NCI-H69 (cell line): ENCODE measurements at regions not wholly inside any gene's neighbourhood (a gene's known extent, or its start where the extent isn't known, plus 50 kb on each side); places are given as distances from the start of the nearest gene placed in this dataset.
"Not testable (repeated sequence)": the region's sequence is repeated elsewhere in the genome, so short reads cannot be mapped to it uniquely, and the experiment has no call there.

Experiments
- DNase-seq: peaks from one replicate; lab custom pipeline; 2025; lab: John Stamatoyannopoulos, UW

DNA sequence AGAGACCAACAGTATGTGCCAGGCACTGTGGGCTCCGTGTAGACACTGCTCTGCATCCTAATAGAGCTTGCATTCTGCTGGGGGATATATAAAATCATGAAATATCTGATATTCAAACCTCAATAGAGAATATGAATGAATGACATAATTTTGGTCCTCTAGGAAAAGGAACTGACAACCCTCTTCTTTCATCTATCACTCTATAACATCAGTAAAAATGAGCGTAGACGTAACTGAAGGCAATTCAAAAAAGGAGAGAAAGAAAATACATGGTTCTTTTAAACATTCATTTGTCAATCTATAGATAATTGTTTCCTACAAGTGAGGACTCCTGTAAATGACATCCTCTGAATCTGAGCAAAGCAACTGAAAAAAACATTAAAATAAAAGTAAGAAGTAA lies 607.4 kb upstream of the LRRN3 start:
- DNase-seq: no peak

DNA sequence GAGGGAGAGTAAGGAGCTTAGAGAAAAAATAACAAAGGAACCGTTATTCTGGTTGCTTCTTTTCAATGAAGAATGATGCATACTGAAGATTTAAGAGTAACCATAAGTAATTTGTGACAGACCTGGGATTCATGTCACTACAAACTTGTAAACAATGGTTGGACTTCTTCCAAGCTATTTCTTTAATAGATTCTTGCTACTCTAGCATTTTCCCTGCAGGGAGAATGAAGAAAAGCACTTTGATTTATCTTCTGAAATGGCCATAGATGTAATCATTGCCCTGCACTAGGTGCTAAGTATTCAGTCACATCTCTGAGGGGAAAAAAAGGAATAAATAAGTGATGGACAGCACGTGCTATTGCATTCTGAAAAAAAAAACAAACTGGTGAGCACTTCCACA lies 606.6 kb upstream of the LRRN3 start:
- peak; percentile 11 for DNase-seq

DNA sequence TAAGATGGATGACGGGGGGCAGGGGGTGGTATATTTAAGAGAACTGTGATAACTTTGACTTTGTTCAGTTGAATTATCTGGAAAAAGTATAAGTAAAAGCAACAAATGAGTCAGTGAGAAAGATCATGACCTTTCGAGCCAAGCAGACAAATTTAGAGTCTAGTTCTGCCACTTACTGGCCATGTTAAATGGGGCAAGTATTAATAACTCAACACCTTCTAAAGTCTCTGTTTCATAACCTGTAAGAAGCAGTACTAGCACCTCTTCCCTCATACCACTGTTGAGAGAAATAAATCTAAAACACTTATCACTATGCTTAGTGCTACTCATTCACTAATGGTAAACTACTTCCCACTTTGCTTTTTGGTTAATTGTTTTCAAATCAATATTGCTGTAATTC lies 604.4 kb upstream of the LRRN3 start:
- DNase-seq: no peak

DNA sequence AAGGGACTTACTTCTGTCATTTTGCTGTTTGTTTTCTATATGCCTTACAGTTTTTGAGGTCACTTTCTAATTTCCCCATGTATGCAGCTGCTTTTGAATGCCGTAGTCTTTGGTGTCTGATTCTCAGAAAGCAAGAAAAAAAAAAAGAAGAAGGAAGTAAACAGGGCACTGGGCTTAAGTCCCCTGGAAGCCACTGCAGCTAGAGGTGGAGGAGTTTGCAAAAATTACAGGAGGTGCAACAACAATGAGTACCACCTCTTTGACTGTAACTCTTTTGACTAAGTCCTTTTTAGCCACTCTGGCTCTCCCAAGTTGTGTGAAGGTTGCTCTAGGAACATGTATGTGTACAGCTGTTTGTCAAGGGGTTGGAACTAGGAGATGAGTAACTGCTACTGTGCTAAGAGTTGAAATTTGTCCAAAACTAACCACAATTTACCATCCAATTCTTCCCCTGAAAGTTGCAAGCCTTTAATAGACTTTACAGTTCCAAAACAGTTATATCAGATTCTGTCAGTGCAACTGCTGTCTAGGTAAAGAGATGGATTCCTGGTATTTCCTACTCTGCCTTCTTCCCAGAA lies 588.0 kb upstream of the LRRN3 start:
- DNase-seq: no peak

DNA sequence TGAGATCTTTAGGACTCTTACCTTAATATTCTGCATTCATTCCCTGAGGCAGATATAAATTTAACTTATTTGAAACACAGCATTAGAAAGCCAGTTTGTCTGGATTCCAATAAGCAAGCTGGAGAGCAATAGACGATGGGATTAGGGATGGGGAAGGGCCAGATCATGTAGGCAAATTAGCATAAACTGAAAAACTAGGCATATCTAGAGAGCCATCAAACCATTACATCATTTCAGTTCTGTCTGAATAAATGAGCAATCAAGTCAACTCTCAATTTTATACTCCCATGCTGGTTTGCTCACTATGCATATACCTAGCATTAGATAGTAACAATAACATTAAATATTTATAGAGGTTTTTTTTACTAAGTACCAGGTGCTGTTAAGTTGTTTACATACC lies 583.6 kb upstream of the LRRN3 start:
- peak; percentile 28 for DNase-seq

DNA sequence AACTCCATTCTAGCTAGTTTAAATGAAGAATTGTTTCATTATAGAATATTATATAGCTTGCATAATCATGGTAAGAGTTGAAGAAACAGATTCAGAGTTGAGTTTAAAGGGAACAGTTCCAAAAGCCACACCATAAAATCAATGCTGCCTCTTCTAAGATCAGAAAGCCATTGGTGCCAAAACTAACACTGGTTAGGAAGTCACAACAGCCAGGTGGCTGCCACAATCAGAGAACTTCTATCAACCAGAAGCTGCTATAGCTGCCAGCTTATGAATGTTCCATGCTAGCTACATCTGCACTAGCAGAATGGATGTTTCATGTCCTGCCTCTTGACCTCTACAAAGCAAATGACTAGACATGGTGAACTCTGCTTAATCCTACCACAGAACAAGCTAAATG lies 583.1 kb upstream of the LRRN3 start:
- DNase-seq: peak; percentile 51

DNA sequence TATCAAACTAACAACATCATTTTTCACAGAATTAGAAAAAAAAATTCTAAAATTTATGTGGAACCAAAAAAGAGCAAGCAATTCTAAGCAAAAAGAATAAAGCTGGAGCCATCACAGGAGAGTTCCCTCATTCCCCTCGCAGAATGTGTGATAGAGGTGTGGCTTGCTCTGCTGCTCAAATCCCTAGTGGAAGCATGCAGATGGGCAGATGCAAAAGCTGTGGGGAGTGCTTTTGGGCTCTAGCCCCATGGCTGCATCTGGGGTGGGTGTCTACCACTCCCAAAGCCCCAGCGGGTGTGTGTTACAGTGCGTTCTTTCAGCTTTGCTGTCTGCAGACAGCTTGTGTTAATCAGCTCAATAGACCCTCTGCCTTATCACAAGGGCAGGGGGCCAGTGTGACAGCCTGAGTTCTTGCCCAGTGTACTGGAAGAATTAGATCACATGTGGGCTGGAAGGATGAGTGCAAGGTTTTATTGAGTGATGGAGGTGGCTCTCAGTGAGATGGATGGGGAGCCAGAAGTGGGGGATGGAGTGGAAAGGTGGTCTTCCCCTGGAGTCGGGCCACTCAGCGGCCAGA lies 575.9 kb upstream of the LRRN3 start:
- DNase-seq: peak; percentile 72

DNA sequence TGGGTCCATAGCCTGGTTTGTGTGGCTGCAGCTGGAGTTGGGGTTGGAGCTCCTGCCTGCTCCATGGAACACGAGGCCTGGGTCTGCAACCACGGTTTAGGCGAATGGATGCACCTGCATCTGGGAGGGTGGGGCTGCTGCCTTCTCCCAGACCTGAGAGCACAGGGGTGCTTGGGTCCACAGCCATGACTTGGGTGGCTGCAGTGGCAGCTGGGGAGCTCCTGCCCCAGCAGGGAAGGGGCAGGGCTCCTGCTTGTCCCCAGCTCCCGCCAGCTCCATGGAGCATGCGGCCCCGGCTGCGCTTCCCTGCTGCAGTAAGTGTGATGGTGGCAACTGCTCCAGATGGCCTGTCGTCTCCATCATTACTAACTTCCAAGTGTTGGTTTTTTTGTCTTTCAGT lies 571.1 kb upstream of the LRRN3 start:
- no peak for DNase-seq

DNA sequence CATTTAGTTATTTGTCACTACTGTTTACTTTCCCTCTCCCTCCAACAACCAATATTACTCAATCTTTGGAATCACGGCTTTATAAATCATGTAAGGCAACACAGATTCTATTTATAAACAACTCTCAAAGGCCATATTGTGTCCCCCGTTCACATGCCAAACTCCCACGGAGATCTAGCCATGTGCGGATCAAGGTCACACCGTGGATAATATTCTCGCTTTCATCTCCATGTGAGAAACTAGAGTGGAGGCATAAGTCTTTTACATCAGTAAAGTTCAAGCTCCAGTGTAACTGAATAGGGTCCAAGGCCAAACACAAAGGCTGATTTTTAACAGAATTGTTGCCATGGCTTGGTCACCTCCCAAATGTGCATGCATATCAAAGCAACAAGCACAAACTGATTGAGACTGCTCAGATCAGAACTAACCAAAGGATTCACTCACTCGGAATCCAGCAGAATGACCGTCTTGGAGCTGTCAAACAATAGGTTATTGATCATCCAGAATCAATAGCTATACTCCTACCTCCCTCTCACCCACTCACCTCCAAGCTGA lies 569.5 kb upstream of the LRRN3 start:
- DNase-seq: peak; percentile 69

DNA sequence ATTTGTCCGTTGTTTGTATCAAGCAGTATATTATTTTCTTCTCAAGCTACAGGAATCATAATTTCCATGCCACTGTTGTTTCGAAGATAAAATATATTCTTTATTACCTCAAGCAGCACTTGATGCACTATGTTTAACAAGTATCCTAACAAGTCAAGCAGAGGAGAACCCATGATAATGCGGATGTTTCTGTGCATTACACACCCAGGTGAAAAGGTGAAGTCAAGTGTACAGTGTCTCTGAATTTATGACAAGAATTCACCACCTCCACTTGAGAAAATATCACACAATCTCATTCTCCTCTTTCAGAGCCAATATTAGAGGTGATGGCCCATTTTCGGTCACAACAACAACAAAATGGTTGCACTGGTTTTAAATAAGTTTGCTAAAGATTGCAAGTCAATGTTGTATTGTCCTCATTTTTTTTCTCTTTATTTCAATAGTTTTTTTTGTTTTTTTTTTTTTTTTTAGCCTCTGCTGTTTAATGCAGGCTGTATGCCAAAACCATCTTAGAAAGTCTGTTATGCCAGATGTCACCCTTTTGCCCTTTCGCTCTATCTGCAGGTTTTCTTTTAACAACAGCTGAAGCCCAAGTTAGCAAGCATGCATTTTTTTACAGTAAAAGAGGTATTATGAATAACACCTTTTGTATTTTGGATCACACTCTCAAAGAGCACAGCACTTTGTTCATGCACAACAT lies 568.7 kb upstream of the LRRN3 start:
- peak; percentile 97 for DNase-seq

DNA sequence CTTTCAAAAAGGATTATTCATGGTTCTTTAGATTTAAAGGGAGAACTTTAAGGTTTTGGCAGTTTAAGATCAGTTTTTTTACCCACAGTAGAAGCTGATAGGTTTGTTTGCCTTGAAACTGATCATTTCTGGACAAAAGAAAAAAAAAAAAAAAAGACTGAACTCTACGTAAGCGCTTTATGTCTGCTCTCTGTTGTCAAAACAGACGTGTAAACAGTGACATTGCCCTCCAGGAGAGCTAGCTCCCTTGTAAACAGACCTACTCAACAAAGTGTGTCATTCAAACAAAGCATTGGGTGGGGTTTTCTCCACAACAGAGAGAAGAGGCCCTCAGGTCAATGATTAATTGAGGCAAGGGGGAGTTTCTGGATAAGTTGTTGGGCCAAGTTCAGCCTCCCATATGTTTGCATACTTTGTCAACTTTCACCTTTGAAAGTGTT lies 568.1 kb upstream of the LRRN3 start:
- peak; percentile 99 for DNase-seq

DNA sequence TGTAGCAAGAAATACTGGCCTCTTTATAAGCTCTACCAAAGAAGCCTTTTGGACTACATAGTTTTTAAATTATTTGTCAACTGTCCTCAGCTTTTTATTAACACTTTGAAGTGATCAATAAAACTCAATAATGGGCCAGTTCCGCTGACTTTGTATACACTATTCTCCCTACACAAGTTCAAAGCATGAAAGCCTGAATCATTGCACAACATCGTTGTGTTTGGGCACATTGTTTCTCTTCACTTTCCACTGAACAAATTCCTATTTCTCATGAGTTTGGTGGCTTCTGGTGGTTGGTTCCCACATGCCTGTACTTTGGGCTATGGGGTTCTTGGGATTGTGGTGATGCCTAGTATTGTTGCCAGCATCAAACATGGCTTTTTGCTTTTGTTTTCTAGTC lies 561.8 kb upstream of the LRRN3 start:
- no peak for DNase-seq

DNA sequence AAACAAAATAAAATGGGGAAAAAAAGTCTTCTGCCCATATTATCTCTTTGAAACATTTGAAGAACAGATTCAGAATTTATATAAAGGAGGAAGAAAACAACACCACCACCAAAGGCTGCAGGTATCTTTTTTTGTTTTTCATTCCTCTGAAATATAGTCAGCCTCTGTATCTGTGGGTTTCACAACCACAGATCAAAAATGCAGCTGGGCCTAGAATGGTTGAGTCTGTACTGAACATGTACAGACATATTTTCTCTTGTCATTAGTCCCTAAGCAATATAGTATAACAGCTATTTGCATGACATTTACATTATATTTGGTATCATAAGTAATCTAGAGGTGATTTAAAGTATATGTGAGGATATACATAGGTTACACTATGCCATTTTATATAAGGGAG lies 559.7 kb upstream of the LRRN3 start:
- DNase-seq: no peak

DNA sequence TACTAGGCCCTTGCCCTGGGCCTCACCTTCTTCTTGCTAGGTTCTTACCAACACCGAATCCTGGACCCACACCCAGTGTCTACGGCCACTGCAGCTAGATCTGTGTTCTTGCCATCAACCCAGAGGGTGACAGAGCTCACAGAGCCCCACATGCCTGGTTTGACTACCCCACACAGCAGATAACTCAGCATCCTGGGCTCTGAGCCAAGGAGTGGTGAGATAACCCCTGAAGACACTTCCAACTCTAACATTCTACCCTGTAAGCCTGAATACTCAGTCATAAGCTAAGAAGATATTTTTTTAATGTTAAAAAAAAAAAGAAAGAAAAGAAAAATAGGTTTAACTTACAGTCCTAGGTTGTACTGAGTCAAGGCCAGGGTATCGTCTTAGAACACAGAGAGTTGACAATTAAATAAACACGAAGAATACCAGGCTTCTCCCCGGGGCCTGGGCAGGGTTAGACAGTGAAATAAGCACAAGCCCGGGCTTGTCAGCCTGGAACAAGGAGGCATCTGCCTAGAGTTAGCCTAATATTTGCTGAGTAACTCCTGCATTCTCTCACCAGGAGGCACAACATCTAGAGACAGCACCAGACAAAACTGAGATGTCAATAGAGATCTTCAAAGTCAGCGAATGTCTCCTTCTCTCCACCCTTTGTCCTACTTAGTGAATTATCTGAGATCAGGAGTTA lies 556.5 kb upstream of the LRRN3 start:
- DNase-seq: peak; percentile 98

DNA sequence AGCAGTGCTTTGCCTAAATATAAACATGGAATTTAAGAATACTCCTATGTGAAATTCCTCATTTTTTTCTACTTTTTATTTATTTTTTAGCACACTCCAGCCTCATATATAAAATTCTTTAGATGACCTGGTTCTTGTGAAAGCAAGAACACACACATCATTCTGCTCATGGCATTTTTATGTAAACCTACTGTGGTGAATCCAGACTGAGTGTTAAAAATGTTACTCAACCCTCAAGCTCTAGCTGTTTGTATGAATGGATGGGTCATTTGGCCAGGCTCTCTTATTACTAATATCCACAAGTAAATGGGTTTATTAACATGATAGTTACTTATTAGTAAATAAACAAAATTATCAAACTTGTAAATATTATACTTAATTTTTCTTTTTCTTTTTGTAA lies 551.7 kb upstream of the LRRN3 start:
- no peak for DNase-seq

DNA sequence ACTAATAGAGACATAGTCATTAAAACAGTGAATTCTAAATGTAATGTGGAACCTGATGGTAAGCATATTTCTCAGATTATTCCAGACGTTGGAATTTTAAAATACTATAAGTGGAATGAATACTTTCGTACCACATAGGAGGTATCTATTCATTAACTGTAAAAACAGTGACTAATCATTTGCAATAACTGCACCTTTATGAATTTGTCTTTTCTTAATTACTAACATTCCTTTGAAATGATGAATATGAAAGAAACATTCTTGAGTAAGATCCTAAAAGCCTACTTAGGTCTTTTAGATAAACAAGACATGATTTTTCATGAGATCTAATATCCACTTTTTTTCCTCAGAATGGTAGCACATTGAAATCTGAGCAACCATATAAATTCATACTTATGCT lies 549.0 kb upstream of the LRRN3 start:
- no peak for DNase-seq

DNA sequence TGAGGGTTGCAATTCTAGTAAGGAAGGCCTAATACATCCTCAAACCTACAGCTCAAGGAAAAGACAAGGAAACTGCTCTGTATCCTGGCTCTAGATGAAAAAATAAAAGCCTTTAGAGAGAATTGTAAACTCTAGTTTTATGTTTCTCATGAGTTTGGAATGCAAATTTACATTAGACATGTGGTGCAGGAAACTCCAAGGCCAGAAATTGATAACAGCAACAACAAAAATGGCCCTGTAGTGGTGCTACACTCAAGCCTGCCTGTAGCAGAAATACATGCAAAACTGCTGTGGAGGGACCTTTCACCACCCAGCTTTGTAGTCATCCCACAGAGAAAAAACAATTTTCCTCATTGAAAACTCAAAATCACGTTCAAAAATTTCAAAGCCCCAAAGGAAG lies 546.7 kb upstream of the LRRN3 start:
- DNase-seq: no peak

DNA sequence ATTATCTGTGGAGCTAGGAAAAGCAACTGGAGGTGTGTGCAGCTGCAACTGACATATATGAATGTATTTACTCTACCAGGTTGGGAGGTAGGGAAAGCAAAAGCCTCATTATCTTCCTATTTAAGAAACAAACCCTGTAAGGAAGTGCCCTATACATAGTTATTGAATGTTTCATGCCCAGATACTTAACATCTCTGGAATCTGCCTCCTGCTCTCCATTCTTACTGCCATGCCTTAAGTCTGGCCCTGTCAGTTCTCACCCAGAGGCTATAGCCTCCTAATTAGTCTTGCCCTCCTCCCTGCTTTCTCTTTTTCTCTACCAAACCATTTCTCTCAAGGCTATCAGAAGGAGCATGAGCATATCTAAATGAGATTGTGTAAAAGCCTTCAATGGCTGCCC lies 542.6 kb upstream of the LRRN3 start:
- DNase-seq: no peak

DNA sequence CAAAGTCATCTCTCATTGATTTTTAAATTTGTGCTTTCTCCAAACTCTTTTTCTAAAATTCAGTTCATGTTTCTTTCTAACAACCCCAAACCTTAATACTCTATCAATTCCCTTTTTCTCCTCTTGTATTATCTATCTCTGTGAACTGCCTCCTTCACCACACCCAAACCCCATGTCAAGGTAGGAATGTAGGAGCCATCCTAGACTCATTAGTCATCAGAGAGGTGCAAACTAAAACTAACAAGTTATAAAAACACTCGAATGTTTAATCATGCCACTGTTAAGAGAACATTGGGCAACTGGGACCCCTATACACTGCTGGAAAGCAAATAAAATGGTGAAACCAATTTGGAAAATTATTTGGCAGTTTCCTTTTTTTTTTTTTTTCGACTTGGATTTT lies 533.8 kb upstream of the LRRN3 start:
- DNase-seq: no peak

DNA sequence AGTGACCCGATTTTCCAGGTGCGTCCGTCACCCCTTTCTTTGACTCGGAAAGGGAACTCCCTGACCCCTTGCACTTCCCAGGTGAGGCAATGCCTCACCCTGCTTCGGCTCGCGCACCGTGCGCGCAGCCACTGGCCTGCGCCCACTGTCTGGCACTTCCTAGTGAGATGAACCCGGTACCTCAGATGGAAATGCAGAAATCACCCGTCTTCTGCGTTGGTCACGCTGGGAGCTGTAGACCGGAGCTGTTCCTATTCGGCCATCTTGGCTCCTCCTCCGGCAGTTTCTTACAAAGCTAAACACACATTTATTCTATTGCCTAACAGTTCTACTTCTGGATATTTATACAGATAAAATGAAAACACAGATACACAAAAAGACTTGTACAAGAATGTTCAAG lies 527.6 kb upstream of the LRRN3 start:
- DNase-seq: not testable (repeated sequence)

DNA sequence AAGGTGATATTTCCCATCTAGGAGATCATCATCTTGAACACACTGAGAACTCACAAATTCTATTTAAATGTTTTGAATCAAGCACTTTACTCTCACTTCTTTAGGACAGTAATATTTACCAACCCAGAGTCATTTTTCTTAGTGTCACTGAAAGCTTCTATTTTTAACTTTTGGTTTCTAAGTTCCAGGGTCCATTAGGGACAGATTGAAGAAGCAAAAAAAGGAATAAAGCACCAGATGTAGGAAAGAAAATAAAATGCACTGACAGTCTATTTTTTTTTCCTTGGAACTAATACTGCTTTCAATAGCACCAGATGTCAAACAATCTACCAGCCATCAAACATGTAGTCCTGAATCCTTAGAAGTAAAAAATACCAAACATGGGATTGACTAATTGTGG lies 526.7 kb upstream of the LRRN3 start:
- DNase-seq: no peak

DNA sequence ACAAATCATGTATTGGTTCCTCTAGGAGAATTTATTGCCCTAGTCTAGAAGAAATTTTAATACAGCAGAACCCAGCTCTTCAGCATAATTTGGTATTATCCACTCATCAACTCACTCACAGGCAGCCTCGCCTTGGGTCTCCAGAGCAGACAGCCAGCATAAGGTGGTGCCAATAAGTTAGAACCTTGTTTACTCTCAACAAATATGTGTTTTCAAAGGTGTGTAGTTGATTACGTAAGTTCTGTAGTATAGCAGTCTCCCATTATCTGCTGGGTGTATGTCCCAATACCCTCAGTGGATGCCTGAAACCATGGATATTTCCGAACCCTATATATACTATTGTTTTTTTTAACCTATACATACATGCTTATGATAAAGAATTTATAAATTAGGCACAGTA lies 522.5 kb upstream of the LRRN3 start:
- no peak for DNase-seq

DNA sequence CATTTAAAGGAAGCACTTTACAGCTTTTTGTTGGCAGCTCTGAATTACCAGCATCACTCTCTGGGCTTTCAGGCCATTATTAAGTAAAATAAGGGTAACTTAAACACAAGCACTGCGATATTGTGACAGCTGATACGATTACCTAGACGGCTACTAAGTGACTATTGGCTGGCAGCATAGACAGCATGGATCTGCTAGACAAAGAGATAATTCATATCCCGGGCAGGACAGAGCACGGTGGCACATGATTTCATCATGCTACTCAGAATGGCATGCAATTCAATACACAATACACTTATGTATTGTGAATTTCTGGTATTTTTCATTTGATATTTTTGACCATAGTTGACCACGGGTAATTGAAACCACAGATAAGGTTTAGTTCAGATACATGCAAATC lies 522.0 kb upstream of the LRRN3 start:
- DNase-seq: peak; percentile 83
